H1 (cell line): ENCODE measurements at regions not wholly inside any gene's neighbourhood (a gene's known extent, or its start where the extent isn't known, plus 50 kb on each side); places are given as distances from the start of the nearest gene placed in this dataset.
"Not testable (repeated sequence)": the region's sequence is repeated elsewhere in the genome, so short reads cannot be mapped to it uniquely, and the experiment has no call there.

Source experiments
- CTCF ChIA-PET: fragments of 300-600 bp; sonication (Branson Sonifier 250); formaldehyde crosslinking; loops from one replicate; lab custom pipeline; 2021; ENCODE audit not compliant: partially characterized antibody; lab: Charles Lee
- POLR2A ChIA-PET: fragments of 300-600 bp; sonication (Branson Sonifier 250); formaldehyde crosslinking; loops from one replicate; lab custom pipeline; 2021; ENCODE audit warnings: inconsistent platforms; ENCODE audit not compliant: partially characterized antibody; lab: Charles Lee
- DNase-seq, 2 experiments: peaks; one replicate each; pipeline versions ENCODE4 v3.0.0 to v3.0.0-alpha.2; 2010 to 2022; ENCODE audit warnings: low spot score in 2 of 2, low read depth in 1 of 2, mixed read lengths in 1 of 2
- FAIRE-seq: peaks from 2 replicates; lab custom pipeline; 2011; peaks lifted over from hg19 to GRCh38; lab: Jason Lieb, UNC
- H2AFZ ChIP-seq: 2 replicates; pipeline ENCODE4 v1.8.1; 2012; ENCODE audit warnings: low read length, inconsistent platforms
- H2AK5ac ChIP-seq: 2 replicates; pipeline ENCODE4 v1.6.1; 2013; ENCODE audit warnings: low read depth, low read length
- H2BK120ac ChIP-seq: replicated peaks from 2 replicates; pipeline ENCODE3; 2013; ENCODE audit warnings: low read depth, low read length, inconsistent platforms
- H2BK12ac ChIP-seq: 2 replicates; pipeline ENCODE4 v1.6.1; 2013; ENCODE audit warnings: low read depth, low read length
- H2BK15ac ChIP-seq: 2 replicates; pipeline ENCODE4 v1.6.1; 2013; ENCODE audit warnings: low read length
- H2BK20ac ChIP-seq: 2 replicates; pipeline ENCODE4 v1.6.1; 2013; ENCODE audit warnings: low read length
- H2BK5ac ChIP-seq: 2 replicates; pipeline ENCODE4 v1.6.1; 2013; ENCODE audit warnings: low read depth, low read length
- H3K14ac ChIP-seq: 2 replicates; pipeline ENCODE4 v1.6.1; 2013; ENCODE audit warnings: inconsistent platforms; ENCODE audit not compliant: insufficient read length
- H3K18ac ChIP-seq: 2 replicates; pipeline ENCODE4 v1.6.1; 2013; ENCODE audit warnings: low read length; ENCODE audit errors: extremely low read depth
- H3K23ac ChIP-seq: 2 replicates; pipeline ENCODE4 v1.6.1; 2013; ENCODE audit warnings: inconsistent platforms; ENCODE audit not compliant: insufficient read length
- H3K23me2 ChIP-seq: 2 replicates; pipeline ENCODE4 v1.6.1; 2013; ENCODE audit warnings: low read depth, low read length
- H3K27ac ChIP-seq: 2 replicates; pipeline ENCODE4 v1.6.1; 2011; ENCODE audit warnings: low read depth, low read length, inconsistent platforms
- H3K27me3 ChIP-seq, 4 experiments: replicated peaks in 1 of 4; 1 replicate in 1 of 4; 2 replicates in 3 of 4; pipeline versions ENCODE4 v1.6.1 to v1.8.1; 2011 to 2013; ENCODE audit warnings: low read length in 3 of 4, mild to moderate bottlenecking in 3 of 4, inconsistent platforms in 2 of 4, mixed read lengths in 2 of 4, moderate library complexity in 1 of 4; ENCODE audit not compliant: control insufficient read depth in 3 of 4, insufficient read depth in 3 of 4; ENCODE audit errors: extremely low read depth in 1 of 4
- H3K36me3 ChIP-seq, 4 experiments: 2 replicates each; pipeline versions ENCODE4 v1.6.1 to v1.8.1; 2011 to 2013; ENCODE audit warnings: mild to moderate bottlenecking in 4 of 4, low read length in 3 of 4, moderate library complexity in 2 of 4, control low read depth in 1 of 4, inconsistent platforms in 1 of 4; ENCODE audit not compliant: insufficient read depth in 4 of 4, control insufficient read depth in 2 of 4
- H3K4ac ChIP-seq: replicated peaks from 2 replicates; pipeline ENCODE3; 2013; ENCODE audit warnings: low read length, low read depth, mixed read lengths, inconsistent platforms; ENCODE audit not compliant: insufficient read length
- H3K4me1 ChIP-seq, 4 experiments: replicated peaks in 1 of 4; 1 replicate in 1 of 4; 2 replicates in 3 of 4; pipeline versions ENCODE4 v1.6.1 to v1.8.1; 2011 to 2013; ENCODE audit warnings: low read length in 3 of 4, inconsistent platforms in 2 of 4, mixed read lengths in 1 of 4; ENCODE audit not compliant: insufficient read depth in 4 of 4, control insufficient read depth in 3 of 4
- H3K4me2 ChIP-seq, 2 experiments: 2 replicates each; pipeline versions ENCODE4 v1.6.1 to v1.8.1; 2011 to 2013; ENCODE audit warnings: low read depth in 2 of 2, low read length in 2 of 2, control low read depth in 1 of 2, inconsistent platforms in 1 of 2, mild to moderate bottlenecking in 1 of 2; ENCODE audit not compliant: insufficient read depth in 1 of 2
- H3K4me3 ChIP-seq, 4 experiments: fragments of 200-600, 300-600 bp in 1 of 4; sonication (generic), shearing (Covaris generic), sonication (Bioruptor Twin) in 1 of 4; 2 replicates each; pipeline versions ENCODE4 v1.5.1 to v1.8.1; 2011 to 2016; ENCODE audit warnings: low read length in 4 of 4, low read depth in 3 of 4, control low read depth in 2 of 4, inconsistent platforms in 2 of 4, mild to moderate bottlenecking in 2 of 4, mixed read lengths in 1 of 4, moderate library complexity in 1 of 4; ENCODE audit not compliant: insufficient read depth in 2 of 4; ENCODE audit errors: extremely low read depth in 1 of 4
- H3K56ac ChIP-seq: replicated peaks from 2 replicates; pipeline ENCODE3; 2013; ENCODE audit warnings: low read depth, mild to moderate bottlenecking, mixed read lengths, low read length, inconsistent platforms; ENCODE audit not compliant: insufficient read length
- H3K79me1 ChIP-seq: 2 replicates; pipeline ENCODE4 v1.6.1; 2013; ENCODE audit warnings: low read depth, low read length, control low read depth
- H3K79me2 ChIP-seq, 2 experiments: 2 replicates each; pipeline versions ENCODE4 v1.6.1 to v1.8.1; 2012 to 2013; ENCODE audit warnings: low read length in 2 of 2, mild to moderate bottlenecking in 2 of 2, inconsistent platforms in 1 of 2; ENCODE audit not compliant: insufficient read depth in 2 of 2, control insufficient read depth in 1 of 2
- H3K9ac ChIP-seq, 4 experiments: replicated peaks in 1 of 4; 1 replicate in 1 of 4; 2 replicates in 3 of 4; pipeline versions ENCODE4 v1.6.1 to v1.8.1; 2011 to 2013; ENCODE audit warnings: low read depth in 3 of 4, low read length in 3 of 4, control low read depth in 2 of 4, mild to moderate bottlenecking in 2 of 4, moderate library complexity in 2 of 4, inconsistent platforms in 1 of 4; ENCODE audit errors: extremely low read depth in 1 of 4
- H3K9me3 ChIP-seq, 2 experiments: 2 replicates each; pipeline versions ENCODE4 v1.6.1 to v1.8.1; 2012 to 2013; ENCODE audit warnings: mild to moderate bottlenecking in 2 of 2, moderate library complexity in 2 of 2, control low read depth in 1 of 2, inconsistent platforms in 1 of 2, low read depth in 1 of 2, low read length in 1 of 2, mixed read lengths in 1 of 2; ENCODE audit not compliant: insufficient read depth in 2 of 2
- H4K20me1 ChIP-seq, 2 experiments: replicated peaks in 1 of 2; 2 replicates each; pipeline versions ENCODE3 to v1.8.1; 2011 to 2013; ENCODE audit warnings: inconsistent platforms in 2 of 2, low read length in 2 of 2, mild to moderate bottlenecking in 1 of 2; ENCODE audit not compliant: insufficient read depth in 2 of 2, control insufficient read depth in 1 of 2
- H4K5ac ChIP-seq: 2 replicates; pipeline ENCODE4 v1.6.1; 2013; ENCODE audit warnings: low read length, low read depth, mixed read lengths, inconsistent platforms; ENCODE audit not compliant: insufficient read length
- H4K8ac ChIP-seq: 2 replicates; pipeline ENCODE4 v1.8.0; 2013; ENCODE audit warnings: mild to moderate bottlenecking, moderate library complexity, low read length, inconsistent platforms; ENCODE audit not compliant: insufficient read depth; ENCODE audit errors: extremely low read depth
- H4K91ac ChIP-seq: replicated peaks from 2 replicates; pipeline ENCODE3; 2013; ENCODE audit warnings: low read length, mixed read lengths, inconsistent platforms; ENCODE audit not compliant: insufficient read length
- WGBS, 2 experiments: shearing (Covaris generic) in 1 of 2; methylation state at CpG; one replicate each; pipeline versions ENCODE4 v1.1.6 to v1.1.7; 2013 to 2015; ENCODE audit warnings: low lambda C conversion rate in 2 of 2, mixed read lengths in 2 of 2, inconsistent platforms in 1 of 2, low coverage in 1 of 2, missing lambda C conversion rate in 1 of 2; ENCODE audit not compliant: insufficient replicate concordance in 2 of 2, insufficient coverage in 1 of 2, insufficient read length in 1 of 2; ENCODE audit errors: extremely low coverage in 1 of 2, missing lambda C conversion rate in 1 of 2; 5-methylcytosine and 5-hydroxymethylcytosine counted together

- POLR2A ChIA-PET, H3K4ac ChIP-seq, H3K27me3 ChIP-seq, H3K18ac ChIP-seq, H3K56ac ChIP-seq, H3K9ac ChIP-seq, H2BK5ac ChIP-seq, H4K8ac ChIP-seq, H2AK5ac ChIP-seq, H3K79me1 ChIP-seq, H2BK15ac ChIP-seq, H3K27ac ChIP-seq, H4K20me1 ChIP-seq, H3K4me2 ChIP-seq, H3K4me3 ChIP-seq, H4K5ac ChIP-seq, FAIRE-seq, H4K91ac ChIP-seq, H3K36me3 ChIP-seq, H3K23ac ChIP-seq, H2AFZ ChIP-seq, H3K4me1 ChIP-seq, H3K14ac ChIP-seq, DNase-seq, H3K23me2 ChIP-seq, H2BK20ac ChIP-seq, H3K79me2 ChIP-seq, H2BK12ac ChIP-seq, H2BK120ac ChIP-seq: not testable (repeated sequence)
- CTCF ChIA-PET: interaction anchor here (0.6 to 2.0 kb wide), 8 partner anchors 9 to 825 kb away, joined by 3 to 7 read pairs (median 3); no protein-coding TSS in a partner anchor
- peaks cover 8 to 25% of the 10 kb centered on the region in 2 experiments; a peak in 1 of 4 replicates for H3K9me3 ChIP-seq
- 87% methylated on average over 7 of the region's 7 CpGs; no CpG with 5 or more reads in 1 of the 2 experiments for WGBS, 2 experiments
Observed at GRCh38 chr12:46058697-46059096, 68.3 kb upstream of the SCAF11 start.
